Lung (tissue), 11 donors: ENCODE measurements at regions not wholly inside any gene's neighbourhood (a gene's known extent, or its start where the extent isn't known, plus 50 kb on each side); places are given as distances from the start of the nearest gene placed in this dataset.
A peak's percentile ranks its signal among the peaks of the same experiment; 100 is the strongest.

Experiments
- ATAC-seq: fragments of 200-7000 bp; cut with Tn5 transposase; one replicate; pipeline ENCODE4 v1.9.1; 2020; ENCODE audit warnings: moderate number of reproducible peaks; ENCODE audit not compliant: insufficient read depth, low FRiP score
- DNase-seq, 3 donors: peaks; one replicate each; pipeline ENCODE4 v3.0.0-alpha.2; 2013 to 2017
- H3K27ac ChIP-seq, 2 donors: one replicate each; pipeline ENCODE4 v1.5.1; 2013; ENCODE audit warnings: mild to moderate bottlenecking in 2 of 2, moderate library complexity in 2 of 2, control low read depth in 1 of 2, inconsistent platforms in 1 of 2, low read depth in 1 of 2, low read length in 1 of 2
- H3K27me3 ChIP-seq, 3 donors: one replicate each; pipeline ENCODE4 v1.5.1; 2013; ENCODE audit warnings: low read length in 2 of 3; ENCODE audit not compliant: control insufficient read depth in 3 of 3, insufficient read depth in 3 of 3
- H3K36me3 ChIP-seq, 4 donors: one replicate each; pipeline ENCODE4 v1.5.1; 2013; ENCODE audit warnings: low read length in 4 of 4, mild to moderate bottlenecking in 1 of 4, moderate library complexity in 1 of 4; ENCODE audit not compliant: control insufficient read depth in 4 of 4, insufficient read depth in 4 of 4
- H3K4me1 ChIP-seq, 5 donors: one replicate each; pipeline ENCODE4 v1.5.1; 2013; ENCODE audit warnings: low read length in 5 of 5, mild to moderate bottlenecking in 2 of 5, moderate library complexity in 1 of 5; ENCODE audit not compliant: control insufficient read depth in 5 of 5, insufficient read depth in 5 of 5
- H3K4me3 ChIP-seq: one replicate; pipeline ENCODE4 v1.5.1; 2013; ENCODE audit warnings: mild to moderate bottlenecking, control low read depth, moderate library complexity
- H3K9ac ChIP-seq, 2 donors: one replicate each; pipeline ENCODE4 v1.5.1; 2013; ENCODE audit warnings: low read length in 2 of 2, control low read depth in 1 of 2; ENCODE audit not compliant: insufficient read depth in 1 of 2
- H3K9me3 ChIP-seq, 4 donors: one replicate each; pipeline ENCODE4 v1.5.1; 2013; ENCODE audit warnings: low read length in 3 of 4, mild to moderate bottlenecking in 1 of 4, moderate library complexity in 1 of 4; ENCODE audit not compliant: control insufficient read depth in 4 of 4, insufficient read depth in 3 of 4
- WGBS, 2 donors: extraction: QIAGEN DNeasy Blood & Tissue Kit; methylation state at CpG; one replicate each; pipeline ENCODE4 v1.1.7; 2013; 5-methylcytosine and 5-hydroxymethylcytosine counted together
- TF ChIP-seq, protein P1 (sequence below): IDR thresholded peaks from 2 replicates; pipeline ENCODE4 v1.5.1; 2012; ENCODE audit warnings: mild to moderate bottlenecking; ENCODE audit errors: control extremely low read depth, extremely low read depth
- donor health status: control.
- donor health status: control.
- donor health status: Bipolar disorder and iron deficiency.
- donor health status: healthy.
- donor health status: DM: yes; HTN: yes; CAD: no.

DNA sequence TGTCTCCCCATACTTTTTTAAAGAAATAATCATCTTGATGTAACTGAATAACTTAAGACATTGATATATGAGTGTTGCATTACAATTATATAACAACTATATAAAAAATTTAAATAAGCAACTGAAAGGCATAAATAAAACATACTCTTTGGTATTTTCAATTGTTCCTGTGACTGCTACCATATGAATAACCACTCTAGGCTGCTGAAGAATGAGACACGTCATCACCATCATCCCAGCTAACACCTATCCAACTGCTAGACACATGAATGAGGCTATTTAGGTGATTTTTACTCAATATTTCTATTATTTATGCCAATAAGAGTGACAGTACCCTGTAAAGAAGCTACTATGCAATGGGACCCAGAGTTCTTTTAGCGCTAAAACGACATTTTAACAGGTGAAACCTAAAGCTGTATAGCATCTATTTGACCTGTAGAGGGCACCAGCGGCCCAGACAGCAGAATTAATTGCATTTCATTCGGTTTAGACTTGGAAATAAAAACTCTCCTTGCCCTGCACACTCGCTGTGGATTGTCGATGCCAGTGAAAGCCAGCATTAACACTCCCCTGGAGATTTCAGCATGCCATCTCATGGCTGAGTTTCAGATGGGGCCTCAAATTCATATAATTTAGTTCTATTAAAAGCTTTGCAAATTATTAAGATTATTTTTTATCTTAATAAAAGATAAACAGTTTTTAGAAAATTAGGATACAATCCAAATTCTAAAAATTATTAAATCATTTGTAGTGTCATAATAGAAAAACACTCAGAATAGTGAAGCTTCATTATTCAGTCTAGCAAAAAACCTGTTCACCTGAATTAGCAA is 89.4 kb upstream of the MAP2 start:
- TF ChIP-seq, protein P1, sequence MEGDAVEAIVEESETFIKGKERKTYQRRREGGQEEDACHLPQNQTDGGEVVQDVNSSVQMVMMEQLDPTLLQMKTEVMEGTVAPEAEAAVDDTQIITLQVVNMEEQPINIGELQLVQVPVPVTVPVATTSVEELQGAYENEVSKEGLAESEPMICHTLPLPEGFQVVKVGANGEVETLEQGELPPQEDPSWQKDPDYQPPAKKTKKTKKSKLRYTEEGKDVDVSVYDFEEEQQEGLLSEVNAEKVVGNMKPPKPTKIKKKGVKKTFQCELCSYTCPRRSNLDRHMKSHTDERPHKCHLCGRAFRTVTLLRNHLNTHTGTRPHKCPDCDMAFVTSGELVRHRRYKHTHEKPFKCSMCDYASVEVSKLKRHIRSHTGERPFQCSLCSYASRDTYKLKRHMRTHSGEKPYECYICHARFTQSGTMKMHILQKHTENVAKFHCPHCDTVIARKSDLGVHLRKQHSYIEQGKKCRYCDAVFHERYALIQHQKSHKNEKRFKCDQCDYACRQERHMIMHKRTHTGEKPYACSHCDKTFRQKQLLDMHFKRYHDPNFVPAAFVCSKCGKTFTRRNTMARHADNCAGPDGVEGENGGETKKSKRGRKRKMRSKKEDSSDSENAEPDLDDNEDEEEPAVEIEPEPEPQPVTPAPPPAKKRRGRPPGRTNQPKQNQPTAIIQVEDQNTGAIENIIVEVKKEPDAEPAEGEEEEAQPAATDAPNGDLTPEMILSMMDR, result peak; percentile 66
- Histone ChIP-seq H3K4me3 (no peak overlapping the region), H3K27me3 (no peaks in the 10 kb centered on the region), H3K4me1 (no peaks in the 10 kb centered on the region), H3K9me3 (no peaks in the 10 kb centered on the region), H3K9ac (no peak overlapping the region), H3K27ac (no peak overlapping the region), H3K36me3 (no peaks in the 10 kb centered on the region)
- 8 to 11% methylated on average over 7 of the region's 7 CpGs for WGBS, 2 donors
- ATAC-seq (peak; percentile 75), DNase-seq (peak; percentile 60 to 70 (median 66))

DNA sequence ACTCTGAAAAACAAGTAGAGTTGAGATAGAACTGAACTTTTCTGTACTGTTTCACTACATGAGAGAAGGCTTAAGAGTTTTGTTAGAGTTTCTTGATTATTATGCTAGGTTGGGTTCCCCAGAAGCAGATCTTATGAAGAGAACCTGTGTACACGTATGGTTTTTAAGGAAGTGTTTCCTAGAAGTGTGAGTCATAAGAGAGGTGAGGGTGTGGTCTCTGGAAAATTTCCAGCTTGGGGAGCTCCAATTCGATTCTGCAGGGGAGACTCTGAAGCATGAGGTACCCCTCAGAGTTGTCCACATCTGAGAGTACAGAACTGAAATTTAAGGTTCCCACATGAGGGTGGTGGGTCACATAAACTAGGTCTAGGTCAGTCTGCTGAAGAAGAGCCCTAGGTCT is 83.3 kb upstream of the MAP2 start:
- no peaks in the 10 kb centered on the region for H3K36me3 ChIP-seq
- no peak overlapping the region for H3K4me3 ChIP-seq
- H3K4me1 ChIP-seq, result no peaks in the 10 kb centered on the region
- TF ChIP-seq, protein P1, result no peak
- WGBS, 2 donors, result 14 to 16% methylated on average over 2 of the region's 2 CpGs
- H3K9ac ChIP-seq, result no peak overlapping the region
- no peaks in the 10 kb centered on the region for H3K9me3 ChIP-seq
- DNase-seq (no peak), ATAC-seq (no peak)
- no peak overlapping the region for H3K27ac ChIP-seq
- H3K27me3 ChIP-seq, result no peaks in the 10 kb centered on the region

- Histone ChIP-seq H3K4me3 (no peak overlapping the region), H3K27ac (no peak overlapping the region), H3K4me1 (no peaks in the 10 kb centered on the region), H3K27me3 (no peaks in the 10 kb centered on the region), H3K9ac (no peak overlapping the region), H3K36me3 (no peaks in the 10 kb centered on the region), H3K9me3 (no peaks in the 10 kb centered on the region)
- DNase-seq (no peak), ATAC-seq (no peak)
- TF ChIP-seq, protein P1, result no peak
- WGBS, 2 donors, result 71 to 77% methylated on average over 3 of the region's 3 CpGs
Observed at GRCh38 chr2:209344349-209344748, 79.5 kb upstream of the MAP2 start.
